ENCODE measurements at regions not wholly inside any gene's neighbourhood (a gene's known extent, or its start where the extent isn't known, plus 50 kb on each side); places are given as distances from the start of the nearest gene placed in this dataset.

- DNase-seq (no peak), ATAC-seq (replicated peaks in 1 of 4) (no peak)
- H3K36me3 ChIP-seq (ENCODE audit: control insufficient read depth in 2 of 2, extremely low read depth in 1 of 2, insufficient read depth in 1 of 2, low read length in 1 of 2): no peaks in the 10 kb centered on the region
- H3K36me3 Mint-ChIP-seq: no peaks in the 10 kb centered on the region
- no peaks in the 10 kb centered on the region for H3K27me3 Mint-ChIP-seq
- no CpG with 5 or more reads among the region's 1 CpG for WGBS (ENCODE audit: insufficient coverage)
- H3K4me1 ChIP-seq (ENCODE audit: control insufficient read depth in 1 of 2, extremely low read depth in 1 of 2, insufficient read depth in 2 of 2, low read length in 2 of 2): no peaks in the 10 kb centered on the region
- ChIA-PET CTCF (interaction anchor here in 1 of 2 donors (0.6 kb wide), 1 partner anchor 58 kb away, joined by 5 read pairs; no protein-coding TSS in a partner anchor), POLR2A (no interaction called here)
- H3K9me3 ChIP-seq: no peaks in the 10 kb centered on the region
- no peak overlapping the region for H3K4me3 Mint-ChIP-seq
- no peak overlapping the region for H3K27ac ChIP-seq (ENCODE audit: low read length)
- H3K27me3 ChIP-seq (replicated peaks in 1 of 2; ENCODE audit: control insufficient read depth in 2 of 2, extremely low read depth in 1 of 2, insufficient read depth in 2 of 2, low read length in 1 of 2): no peaks in the 10 kb centered on the region
- H3K27ac Mint-ChIP-seq: no peak overlapping the region
- no peaks in the 10 kb centered on the region for H3K4me1 Mint-ChIP-seq
- H3K4me3 ChIP-seq (ENCODE audit: control insufficient read depth in 1 of 2, extremely low read depth in 1 of 2, low read length in 1 of 2): no peak overlapping the region
- peaks cover 23 to 36% (median 27%) of the 10 kb centered on the region in 3 donors for H3K9me3 Mint-ChIP-seq
Measured at GRCh38 chr9:11241779-11242178, 629.0 kb upstream of the PTPRD start.

- peaks cover 2% of the 10 kb centered on the region for H3K9me3 ChIP-seq
- Mint-ChIP-seq H3K4me3 (no peak overlapping the region), H3K4me1 (no peaks in the 10 kb centered on the region), H3K27ac (no peak overlapping the region), H3K36me3 (no peaks in the 10 kb centered on the region), H3K27me3 (no peaks in the 10 kb centered on the region), H3K9me3 (peaks cover 4 to 37% (median 33%) of the 10 kb centered on the region in 3 donors)
- POLR2A ChIA-PET: no interaction called here
- no peak overlapping the region for H3K4me3 ChIP-seq (ENCODE audit: control insufficient read depth in 1 of 2, extremely low read depth in 1 of 2, low read length in 1 of 2)
- no peak overlapping the region for H3K27ac ChIP-seq (ENCODE audit: low read length)
- no peaks in the 10 kb centered on the region for H3K4me1 ChIP-seq (ENCODE audit: control insufficient read depth in 1 of 2, extremely low read depth in 1 of 2, insufficient read depth in 2 of 2, low read length in 2 of 2)
- no peak for DNase-seq
- no peaks in the 10 kb centered on the region for H3K27me3 ChIP-seq (replicated peaks in 1 of 2; ENCODE audit: control insufficient read depth in 2 of 2, extremely low read depth in 1 of 2, insufficient read depth in 2 of 2, low read length in 1 of 2)
- H3K36me3 ChIP-seq (ENCODE audit: control insufficient read depth in 2 of 2, extremely low read depth in 1 of 2, insufficient read depth in 1 of 2, low read length in 1 of 2): no peaks in the 10 kb centered on the region
- CTCF ChIA-PET: no interaction called here
- ATAC-seq (replicated peaks in 1 of 4): no peak
- WGBS (ENCODE audit: insufficient coverage): 33% methylated on average over 1 of the region's 1 CpG
Measured at GRCh38 chr9:11257992-11258391, 645.2 kb upstream of the PTPRD start.

GRCh38 chr9:11269036-11269435, 656.2 kb upstream of the PTPRD start:
- Mint-ChIP-seq H3K4me3 (no peak overlapping the region), H3K36me3 (no peaks in the 10 kb centered on the region), H3K9me3 (peaks cover 13 to 41% (median 40%) of the 10 kb centered on the region in 3 donors), H3K27ac (no peak overlapping the region), H3K27me3 (no peaks in the 10 kb centered on the region), H3K4me1 (no peaks in the 10 kb centered on the region)
- ChIA-PET POLR2A (no interaction called here), CTCF (no interaction called here)
- Histone ChIP-seq H3K4me1 (ENCODE audit: control insufficient read depth in 1 of 2, extremely low read depth in 1 of 2, insufficient read depth in 2 of 2, low read length in 2 of 2) (no peaks in the 10 kb centered on the region), H3K36me3 (ENCODE audit: control insufficient read depth in 2 of 2, extremely low read depth in 1 of 2, insufficient read depth in 1 of 2, low read length in 1 of 2) (no peaks in the 10 kb centered on the region), H3K4me3 (ENCODE audit: control insufficient read depth in 1 of 2, extremely low read depth in 1 of 2, low read length in 1 of 2) (no peak overlapping the region), H3K27me3 (replicated peaks in 1 of 2; ENCODE audit: control insufficient read depth in 2 of 2, extremely low read depth in 1 of 2, insufficient read depth in 2 of 2, low read length in 1 of 2) (no peaks in the 10 kb centered on the region), H3K27ac (ENCODE audit: low read length) (no peak overlapping the region), H3K9me3 (peaks cover 5% of the 10 kb centered on the region)
- DNase-seq: no peak
- ATAC-seq (replicated peaks in 1 of 4): no peak
- 100% methylated on average over 1 of the region's 3 CpGs for WGBS (ENCODE audit: insufficient coverage)

GRCh38 chr9:11275158-11275695, 662.4 kb upstream of the PTPRD start:
- no peak overlapping the region for H3K4me3 ChIP-seq (ENCODE audit: control insufficient read depth in 1 of 2, extremely low read depth in 1 of 2, low read length in 1 of 2)
- ATAC-seq (replicated peaks in 1 of 4) (no peak), DNase-seq (no peak)
- no peaks in the 10 kb centered on the region for H3K27me3 ChIP-seq (replicated peaks in 1 of 2; ENCODE audit: control insufficient read depth in 2 of 2, extremely low read depth in 1 of 2, insufficient read depth in 2 of 2, low read length in 1 of 2)
- WGBS (ENCODE audit: insufficient coverage): 92% methylated on average over 2 of the region's 11 CpGs
- H3K27ac Mint-ChIP-seq: no peak overlapping the region
- H3K9me3 Mint-ChIP-seq: peaks cover 14 to 23% (median 22%) of the 10 kb centered on the region in 3 donors
- no peaks in the 10 kb centered on the region for H3K4me1 Mint-ChIP-seq
- H3K4me3 Mint-ChIP-seq: no peak overlapping the region
- no peak overlapping the region for H3K27ac ChIP-seq (ENCODE audit: low read length)
- ChIA-PET CTCF (no interaction called here), POLR2A (no interaction called here)
- H3K36me3 ChIP-seq (ENCODE audit: control insufficient read depth in 2 of 2, extremely low read depth in 1 of 2, insufficient read depth in 1 of 2, low read length in 1 of 2): no peaks in the 10 kb centered on the region
- peaks cover 2% of the 10 kb centered on the region for H3K9me3 ChIP-seq
- H3K36me3 Mint-ChIP-seq: no peaks in the 10 kb centered on the region
- H3K27me3 Mint-ChIP-seq: no peaks in the 10 kb centered on the region
- no peaks in the 10 kb centered on the region for H3K4me1 ChIP-seq (ENCODE audit: control insufficient read depth in 1 of 2, extremely low read depth in 1 of 2, insufficient read depth in 2 of 2, low read length in 2 of 2)

GRCh38 chr9:11312966-11313365, 700.2 kb upstream of the PTPRD start:
- H3K9me3 Mint-ChIP-seq: peaks cover 17 to 33% (median 26%) of the 10 kb centered on the region in 3 donors
- H3K27ac Mint-ChIP-seq: no peak overlapping the region
- H3K27me3 Mint-ChIP-seq: no peaks in the 10 kb centered on the region
- no peak for DNase-seq
- H3K36me3 Mint-ChIP-seq: no peaks in the 10 kb centered on the region
- ChIA-PET CTCF (no interaction called here), POLR2A (no interaction called here)
- Histone ChIP-seq H3K36me3 (ENCODE audit: control insufficient read depth in 2 of 2, extremely low read depth in 1 of 2, insufficient read depth in 1 of 2, low read length in 1 of 2) (no peaks in the 10 kb centered on the region), H3K9me3 (no peaks in the 10 kb centered on the region), H3K27me3 (replicated peaks in 1 of 2; ENCODE audit: control insufficient read depth in 2 of 2, extremely low read depth in 1 of 2, insufficient read depth in 2 of 2, low read length in 1 of 2) (no peaks in the 10 kb centered on the region), H3K4me1 (ENCODE audit: control insufficient read depth in 1 of 2, extremely low read depth in 1 of 2, insufficient read depth in 2 of 2, low read length in 2 of 2) (no peaks in the 10 kb centered on the region), H3K4me3 (ENCODE audit: control insufficient read depth in 1 of 2, extremely low read depth in 1 of 2, low read length in 1 of 2) (no peak overlapping the region), H3K27ac (ENCODE audit: low read length) (no peak overlapping the region)
- H3K4me3 Mint-ChIP-seq: no peak overlapping the region
- no peaks in the 10 kb centered on the region for H3K4me1 Mint-ChIP-seq
- WGBS (ENCODE audit: insufficient coverage): 43% methylated on average over 1 of the region's 2 CpGs
- no peak for ATAC-seq (replicated peaks in 1 of 4)

- ChIA-PET POLR2A (no interaction called here), CTCF (no interaction called here)
- Mint-ChIP-seq H3K4me3 (no peak overlapping the region), H3K9me3 (peaks cover 10 to 16% (median 11%) of the 10 kb centered on the region in 3 donors), H3K27me3 (no peaks in the 10 kb centered on the region), H3K27ac (no peak overlapping the region), H3K4me1 (no peaks in the 10 kb centered on the region), H3K36me3 (no peaks in the 10 kb centered on the region)
- DNase-seq: no peak
- Histone ChIP-seq H3K4me1 (ENCODE audit: control insufficient read depth in 1 of 2, extremely low read depth in 1 of 2, insufficient read depth in 2 of 2, low read length in 2 of 2) (no peaks in the 10 kb centered on the region), H3K27me3 (replicated peaks in 1 of 2; ENCODE audit: control insufficient read depth in 2 of 2, extremely low read depth in 1 of 2, insufficient read depth in 2 of 2, low read length in 1 of 2) (no peaks in the 10 kb centered on the region), H3K4me3 (ENCODE audit: control insufficient read depth in 1 of 2, extremely low read depth in 1 of 2, low read length in 1 of 2) (no peak overlapping the region), H3K27ac (ENCODE audit: low read length) (no peak overlapping the region), H3K36me3 (ENCODE audit: control insufficient read depth in 2 of 2, extremely low read depth in 1 of 2, insufficient read depth in 1 of 2, low read length in 1 of 2) (no peaks in the 10 kb centered on the region), H3K9me3 (no peaks in the 10 kb centered on the region)
- ATAC-seq (replicated peaks in 1 of 4): no peak
- WGBS (ENCODE audit: insufficient coverage): no CpG with 5 or more reads among the region's 1 CpG
Measured at GRCh38 chr9:11318946-11319345, 706.1 kb upstream of the PTPRD start.

GRCh38 chr9:11319538-11319937, 706.7 kb upstream of the PTPRD start:
- Histone ChIP-seq H3K4me1 (ENCODE audit: control insufficient read depth in 1 of 2, extremely low read depth in 1 of 2, insufficient read depth in 2 of 2, low read length in 2 of 2) (no peaks in the 10 kb centered on the region), H3K36me3 (ENCODE audit: control insufficient read depth in 2 of 2, extremely low read depth in 1 of 2, insufficient read depth in 1 of 2, low read length in 1 of 2) (no peaks in the 10 kb centered on the region), H3K4me3 (ENCODE audit: control insufficient read depth in 1 of 2, extremely low read depth in 1 of 2, low read length in 1 of 2) (no peak overlapping the region), H3K27me3 (replicated peaks in 1 of 2; ENCODE audit: control insufficient read depth in 2 of 2, extremely low read depth in 1 of 2, insufficient read depth in 2 of 2, low read length in 1 of 2) (no peaks in the 10 kb centered on the region), H3K9me3 (no peaks in the 10 kb centered on the region), H3K27ac (ENCODE audit: low read length) (no peak overlapping the region)
- Mint-ChIP-seq H3K36me3 (no peaks in the 10 kb centered on the region), H3K27me3 (no peaks in the 10 kb centered on the region), H3K4me3 (no peak overlapping the region), H3K9me3 (peaks cover 11 to 19% (median 12%) of the 10 kb centered on the region in 3 donors), H3K27ac (no peak overlapping the region), H3K4me1 (no peaks in the 10 kb centered on the region)
- WGBS (ENCODE audit: insufficient coverage): 37% methylated on average over 2 of the region's 5 CpGs
- CTCF ChIA-PET: no interaction called here
- no peak for DNase-seq
- no peak for ATAC-seq (replicated peaks in 1 of 4)
- POLR2A ChIA-PET: interaction anchor here in 1 of 2 donors (0.7 kb wide), 1 partner anchor 21 kb away, joined by 3 read pairs; no protein-coding TSS in a partner anchor

All from T-cell (primary cell).